Activated naive CD8-positive, alpha-beta T cell treated with anti-CD3 and anti-CD28 coated beads, Interleukin-2, amount 50 U/mL, for 24 hours (primary cell): ENCODE measurements at regions not wholly inside any gene's neighbourhood (a gene's known extent, or its start where the extent isn't known, plus 50 kb on each side); places are given as distances from the start of the nearest gene placed in this dataset.

ENCODE experiments used
- ATAC-seq: fragments of 150-1000 bp; cut with Tn5 transposase; one replicate; pipeline ENCODE4 v1.10.0; 2021
- DNase-seq: peaks from one replicate; pipeline ENCODE4 v3.0.0; 2021
- H3K27ac Mint-ChIP-seq: one replicate; pipeline ENCODE4 v1.8.0; 2021; ENCODE audit warnings: mild to moderate bottlenecking, mixed read lengths
- H3K27me3 Mint-ChIP-seq: one replicate; pipeline ENCODE4 v1.8.0; 2021; ENCODE audit warnings: mixed read lengths
- H3K36me3 Mint-ChIP-seq: one replicate; pipeline ENCODE4 v1.8.0; 2021; ENCODE audit warnings: low read depth, mixed read lengths
- H3K4me1 Mint-ChIP-seq: one replicate; pipeline ENCODE4 v1.8.0; 2021; ENCODE audit warnings: mixed read lengths
- H3K4me3 Mint-ChIP-seq: one replicate; pipeline ENCODE4 v1.8.0; 2021; ENCODE audit warnings: mild to moderate bottlenecking, moderate library complexity, mixed read lengths
- H3K9me3 Mint-ChIP-seq: one replicate; pipeline ENCODE4 v1.8.0; 2021; ENCODE audit warnings: mixed read lengths

DNA sequence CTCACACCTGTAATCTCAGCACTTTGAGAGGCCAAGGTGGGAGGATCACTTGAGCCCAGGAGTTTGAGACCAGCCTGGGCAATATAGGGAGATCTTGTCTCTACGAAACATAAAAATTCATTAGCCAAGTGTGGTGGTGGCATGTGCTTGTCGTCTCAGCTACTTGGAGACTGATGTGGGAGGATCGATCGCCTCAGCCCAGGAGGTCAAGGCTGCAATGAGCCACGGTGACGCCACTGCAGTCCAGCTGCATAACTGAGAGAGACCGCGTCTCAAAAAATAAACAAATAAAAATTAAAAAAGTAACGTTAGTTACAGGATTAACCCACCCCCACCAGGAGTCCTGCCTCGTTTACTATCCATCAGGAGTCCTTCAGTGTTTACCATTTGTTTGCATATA lies 345.1 kb downstream of the BTBD3 start:
- no peaks in the 10 kb centered on the region for H3K4me1 Mint-ChIP-seq

DNA sequence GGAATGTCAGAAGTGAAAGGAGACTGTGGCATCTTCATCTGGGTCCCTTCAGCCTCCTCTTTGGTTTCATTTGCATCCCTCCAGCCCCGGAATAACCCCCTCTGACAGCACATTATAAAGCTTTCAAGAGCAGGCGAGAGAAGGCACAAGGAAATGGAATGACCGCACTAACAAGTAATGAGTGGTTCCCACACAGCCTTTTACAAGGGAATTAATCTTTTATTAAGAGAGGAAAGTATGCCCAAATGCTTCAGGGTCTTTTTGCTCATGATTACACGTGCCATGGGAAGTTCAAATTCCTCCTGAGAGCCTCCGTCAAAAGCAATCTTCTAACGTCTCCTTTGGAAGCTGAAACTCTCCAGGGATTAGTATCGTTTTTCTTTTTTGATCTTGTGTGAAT lies 347.0 kb downstream of the BTBD3 start:
- no peaks in the 10 kb centered on the region for H3K9me3 Mint-ChIP-seq

More for the DNA sequence above, 345.1 kb downstream of the BTBD3 start:
- ATAC-seq (no peak), DNase-seq (no peak)
- no peak overlapping the region for H3K27ac Mint-ChIP-seq
- H3K9me3 Mint-ChIP-seq: no peaks in the 10 kb centered on the region
- H3K4me3 Mint-ChIP-seq: no peak overlapping the region
- H3K27me3 Mint-ChIP-seq: peaks cover 2% of the 10 kb centered on the region
- H3K36me3 Mint-ChIP-seq: no peaks in the 10 kb centered on the region

DNA sequence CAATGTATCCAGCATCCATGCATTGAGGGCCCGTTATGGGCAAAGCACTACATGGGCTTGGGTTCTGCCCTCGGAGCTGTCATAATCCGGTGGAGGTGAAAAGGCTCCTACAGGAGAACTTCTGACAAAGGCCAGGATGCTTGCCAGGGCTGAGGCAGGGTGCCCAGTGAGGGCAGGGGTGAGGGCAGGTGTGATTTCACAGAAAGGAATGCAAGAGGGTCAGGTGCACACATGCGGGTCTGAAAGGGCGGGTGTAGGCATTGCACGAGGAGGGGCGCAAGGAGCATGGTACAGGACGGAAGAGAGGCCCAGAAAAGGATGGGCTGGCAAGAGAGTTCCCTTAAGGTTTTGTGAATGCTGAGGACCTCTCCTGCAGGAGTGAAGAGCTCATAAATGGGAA lies 348.0 kb downstream of the BTBD3 start:
- H3K4me3 Mint-ChIP-seq: no peak overlapping the region
- DNase-seq: no peak
- H3K27ac Mint-ChIP-seq: no peak overlapping the region
- H3K9me3 Mint-ChIP-seq: no peaks in the 10 kb centered on the region
- H3K4me1 Mint-ChIP-seq: no peaks in the 10 kb centered on the region
- H3K27me3 Mint-ChIP-seq: peaks cover 2% of the 10 kb centered on the region
- no peak for ATAC-seq
- no peaks in the 10 kb centered on the region for H3K36me3 Mint-ChIP-seq

More for the DNA sequence above, 347.0 kb downstream of the BTBD3 start:
- H3K4me3 Mint-ChIP-seq: no peak overlapping the region
- ATAC-seq (no peak), DNase-seq (no peak)
- H3K27ac Mint-ChIP-seq: no peak overlapping the region
- H3K4me1 Mint-ChIP-seq: no peaks in the 10 kb centered on the region
- H3K36me3 Mint-ChIP-seq: no peaks in the 10 kb centered on the region
- H3K27me3 Mint-ChIP-seq: peaks cover 2% of the 10 kb centered on the region

DNA sequence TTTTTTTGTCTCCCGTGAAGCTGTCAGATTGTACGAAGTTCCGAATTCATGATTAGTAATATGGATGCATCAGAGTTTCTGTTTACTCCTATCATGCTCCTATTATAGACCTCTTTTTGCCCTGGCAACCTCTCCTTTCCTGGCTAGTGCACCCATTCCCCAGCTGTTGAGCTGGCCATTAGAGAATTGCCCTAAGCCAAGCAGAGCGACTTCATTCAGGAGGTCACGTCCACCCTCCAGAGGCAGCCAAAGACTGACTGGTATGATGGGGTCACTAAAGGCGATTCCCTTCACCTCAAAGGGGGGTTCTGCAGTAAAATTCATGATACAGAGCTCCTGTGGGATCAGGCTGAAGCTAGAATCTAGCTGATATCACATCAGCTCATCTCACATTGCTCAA lies 351.9 kb downstream of the BTBD3 start:
- ATAC-seq: no peak
- H3K27me3 Mint-ChIP-seq: no peaks in the 10 kb centered on the region

DNA sequence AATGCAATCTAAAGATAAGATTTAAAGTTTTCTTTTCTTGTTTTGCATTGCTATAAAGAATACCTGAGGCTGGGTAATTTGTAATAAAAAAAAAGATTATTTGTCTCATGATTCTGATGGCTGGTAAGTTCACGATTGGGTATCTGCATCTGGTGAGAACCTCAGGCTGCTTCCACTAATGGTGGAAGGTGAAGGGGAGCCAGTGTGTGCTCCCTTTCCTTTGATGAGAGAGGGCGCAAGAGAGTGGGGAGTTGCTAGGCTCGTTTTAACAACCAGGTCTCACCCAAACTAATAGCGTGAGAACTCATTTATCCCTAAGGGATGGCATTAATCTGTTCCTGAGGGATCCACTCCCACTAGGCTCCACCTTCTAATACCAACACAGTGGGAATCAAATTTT lies 353.2 kb downstream of the BTBD3 start:
- Mint-ChIP-seq H3K9me3 (no peaks in the 10 kb centered on the region), H3K36me3 (no peaks in the 10 kb centered on the region), H3K4me3 (no peak overlapping the region), H3K4me1 (no peaks in the 10 kb centered on the region), H3K27me3 (no peaks in the 10 kb centered on the region), H3K27ac (no peak overlapping the region)
- ATAC-seq (no peak), DNase-seq (no peak)

More for the DNA sequence above, 351.9 kb downstream of the BTBD3 start:
- no peaks in the 10 kb centered on the region for H3K36me3 Mint-ChIP-seq
- no peak overlapping the region for H3K27ac Mint-ChIP-seq
- no peaks in the 10 kb centered on the region for H3K9me3 Mint-ChIP-seq
- H3K4me3 Mint-ChIP-seq: no peak overlapping the region
- H3K4me1 Mint-ChIP-seq: no peaks in the 10 kb centered on the region
- no peak for DNase-seq

DNA sequence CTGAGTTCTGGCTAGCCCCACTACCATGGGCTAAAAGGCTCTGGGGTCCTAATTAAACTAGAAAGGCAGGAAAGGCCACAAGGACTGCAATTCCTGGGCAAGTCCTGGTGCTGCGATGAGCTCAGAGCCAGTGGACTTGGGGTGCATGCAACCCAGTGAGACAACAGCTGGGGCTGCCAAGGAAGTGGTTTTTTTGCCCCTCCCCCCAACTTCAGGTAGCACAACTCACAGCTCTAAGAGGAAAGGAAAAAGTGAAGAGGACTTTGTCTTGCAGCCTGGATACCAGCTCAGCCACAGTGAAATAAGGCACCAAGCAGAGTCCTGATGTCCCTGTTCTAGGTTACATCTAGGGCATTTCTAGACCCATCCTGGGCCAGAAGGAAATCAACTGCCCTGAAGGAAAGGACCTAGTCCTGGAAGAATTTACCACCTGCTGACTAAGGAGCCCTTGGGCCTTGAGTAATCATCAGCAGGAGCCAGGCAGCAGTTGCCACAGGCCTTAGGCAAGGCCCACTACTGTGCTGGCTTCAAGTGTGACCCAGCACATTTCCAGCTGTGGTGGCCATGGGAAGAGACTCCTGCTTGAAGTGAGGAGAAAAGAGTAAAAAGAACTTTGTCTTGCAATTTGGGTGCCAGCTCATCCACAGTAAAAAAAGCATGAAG lies 358.4 kb downstream of the BTBD3 start:
- no peak overlapping the region for H3K27ac Mint-ChIP-seq
- ATAC-seq: no peak
- H3K27me3 Mint-ChIP-seq: no peaks in the 10 kb centered on the region
- H3K4me1 Mint-ChIP-seq: no peaks in the 10 kb centered on the region
- no peaks in the 10 kb centered on the region for H3K9me3 Mint-ChIP-seq
- H3K36me3 Mint-ChIP-seq: no peaks in the 10 kb centered on the region
- DNase-seq: no peak
- H3K4me3 Mint-ChIP-seq: no peak overlapping the region

DNA sequence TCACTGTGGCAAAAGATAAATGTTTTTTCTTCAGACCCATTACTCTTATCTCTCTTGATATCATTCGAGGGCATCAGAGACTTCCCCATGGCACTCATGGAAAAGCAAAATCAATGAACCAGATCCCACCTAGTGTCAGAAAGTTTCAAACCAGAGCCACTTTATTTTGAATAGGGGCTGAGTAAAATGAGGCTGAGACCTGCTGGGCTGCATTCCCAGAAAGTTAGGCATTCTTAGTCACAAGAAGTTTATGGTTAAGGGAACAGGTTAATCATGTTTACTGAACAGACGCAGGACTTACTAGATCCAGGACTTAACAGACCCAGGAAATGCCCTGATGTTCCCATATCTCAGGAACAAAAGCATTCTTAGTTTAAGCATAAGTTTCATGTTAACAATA lies 369.9 kb downstream of the BTBD3 start:
- Mint-ChIP-seq H3K4me3 (no peak overlapping the region), H3K36me3 (no peaks in the 10 kb centered on the region), H3K4me1 (no peaks in the 10 kb centered on the region), H3K27me3 (no peaks in the 10 kb centered on the region), H3K27ac (no peak overlapping the region), H3K9me3 (peaks cover 15% of the 10 kb centered on the region)
- DNase-seq (no peak), ATAC-seq (no peak)

DNA sequence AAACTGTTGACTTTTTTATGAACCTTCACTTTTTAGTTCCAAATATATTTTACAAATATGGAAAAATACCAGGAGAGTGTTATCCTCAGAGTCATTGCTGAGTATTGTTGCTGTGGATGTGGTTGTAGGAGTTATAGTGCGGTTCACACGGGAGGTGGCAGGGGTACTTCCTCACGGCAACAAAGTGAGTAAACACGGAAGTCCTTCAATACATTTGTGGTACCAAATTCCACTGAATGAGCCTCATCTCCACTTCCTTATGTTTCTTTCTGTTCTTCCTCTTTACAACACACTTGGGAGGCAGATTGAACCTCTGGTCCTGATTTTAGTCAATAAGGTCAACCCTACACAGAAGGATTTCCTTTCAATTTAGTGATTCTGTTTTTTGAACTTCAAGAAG lies 371.8 kb downstream of the BTBD3 start:
- Mint-ChIP-seq H3K27me3 (no peaks in the 10 kb centered on the region), H3K9me3 (peaks cover 12% of the 10 kb centered on the region), H3K4me3 (no peak overlapping the region), H3K36me3 (no peaks in the 10 kb centered on the region), H3K27ac (no peak overlapping the region), H3K4me1 (no peaks in the 10 kb centered on the region)
- DNase-seq (no peak), ATAC-seq (no peak)

DNA sequence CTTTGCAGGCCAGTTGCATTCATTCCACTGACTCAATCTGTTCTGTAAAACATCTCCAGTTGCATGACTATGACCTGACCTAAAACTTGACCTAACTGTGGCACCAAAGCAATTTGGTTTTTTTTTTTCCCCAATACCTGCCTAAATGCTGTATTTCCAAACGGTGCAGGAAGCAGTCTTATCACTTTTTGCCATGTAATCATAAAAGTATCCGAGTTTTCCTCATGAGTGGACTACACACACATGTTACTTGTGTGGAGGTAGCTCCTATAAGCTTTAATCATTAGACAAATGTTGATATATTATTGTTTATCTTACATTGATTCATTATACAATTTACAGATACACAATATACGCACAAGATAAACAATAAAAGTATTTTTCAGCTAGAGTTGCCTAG lies 373.7 kb downstream of the BTBD3 start:
- Mint-ChIP-seq H3K9me3 (peaks cover 14% of the 10 kb centered on the region), H3K27me3 (no peaks in the 10 kb centered on the region), H3K27ac (no peak overlapping the region), H3K4me3 (no peak overlapping the region), H3K36me3 (no peaks in the 10 kb centered on the region), H3K4me1 (no peaks in the 10 kb centered on the region)
- ATAC-seq (no peak), DNase-seq (no peak)

DNA sequence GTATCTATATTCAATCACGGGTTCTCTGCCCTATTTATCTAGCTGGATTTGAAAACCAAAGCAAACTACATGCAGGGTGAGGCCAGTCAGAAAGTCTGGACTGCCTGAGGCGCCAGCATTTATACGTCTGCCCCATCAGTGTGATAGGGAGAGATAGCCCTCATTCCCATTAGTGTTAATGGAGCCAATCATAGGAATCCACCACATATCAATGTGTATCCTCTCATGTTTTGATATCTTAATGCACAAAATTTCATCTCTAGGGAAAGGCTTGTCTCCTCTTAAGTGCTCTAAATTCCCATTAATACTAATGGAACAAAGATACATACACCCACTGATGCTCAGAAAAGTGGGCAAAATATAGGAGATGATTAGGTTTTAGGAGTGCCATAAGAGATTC lies 376.2 kb downstream of the BTBD3 start:
- Mint-ChIP-seq H3K27ac (no peak overlapping the region), H3K36me3 (no peaks in the 10 kb centered on the region), H3K9me3 (peaks cover 35% of the 10 kb centered on the region), H3K4me3 (no peak overlapping the region), H3K27me3 (no peaks in the 10 kb centered on the region), H3K4me1 (no peaks in the 10 kb centered on the region)
- DNase-seq (no peak), ATAC-seq (no peak)

DNA sequence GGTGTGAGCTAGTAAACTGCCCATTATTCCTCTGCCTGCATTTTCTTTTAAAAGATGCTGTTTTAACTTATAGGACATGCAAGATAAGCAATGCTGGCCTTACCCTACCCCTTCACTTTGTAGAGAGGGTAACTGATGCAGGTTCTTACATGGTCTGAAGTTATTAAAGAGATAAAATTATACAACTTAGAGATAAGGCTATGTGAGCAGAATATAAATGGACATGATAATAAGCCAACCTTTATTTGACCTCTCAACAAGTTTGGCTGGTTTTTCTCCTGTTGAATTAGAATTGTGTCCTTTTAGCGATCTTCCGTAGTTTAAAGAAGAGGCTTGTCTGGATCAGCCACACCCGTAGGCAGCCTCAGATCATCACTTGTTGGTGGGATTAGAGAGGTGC lies 377.0 kb downstream of the BTBD3 start:
- ATAC-seq (no peak), DNase-seq (no peak)
- Mint-ChIP-seq H3K9me3 (peaks cover 37% of the 10 kb centered on the region), H3K27me3 (no peaks in the 10 kb centered on the region), H3K4me3 (no peak overlapping the region), H3K36me3 (no peaks in the 10 kb centered on the region), H3K27ac (no peak overlapping the region), H3K4me1 (no peaks in the 10 kb centered on the region)

DNA sequence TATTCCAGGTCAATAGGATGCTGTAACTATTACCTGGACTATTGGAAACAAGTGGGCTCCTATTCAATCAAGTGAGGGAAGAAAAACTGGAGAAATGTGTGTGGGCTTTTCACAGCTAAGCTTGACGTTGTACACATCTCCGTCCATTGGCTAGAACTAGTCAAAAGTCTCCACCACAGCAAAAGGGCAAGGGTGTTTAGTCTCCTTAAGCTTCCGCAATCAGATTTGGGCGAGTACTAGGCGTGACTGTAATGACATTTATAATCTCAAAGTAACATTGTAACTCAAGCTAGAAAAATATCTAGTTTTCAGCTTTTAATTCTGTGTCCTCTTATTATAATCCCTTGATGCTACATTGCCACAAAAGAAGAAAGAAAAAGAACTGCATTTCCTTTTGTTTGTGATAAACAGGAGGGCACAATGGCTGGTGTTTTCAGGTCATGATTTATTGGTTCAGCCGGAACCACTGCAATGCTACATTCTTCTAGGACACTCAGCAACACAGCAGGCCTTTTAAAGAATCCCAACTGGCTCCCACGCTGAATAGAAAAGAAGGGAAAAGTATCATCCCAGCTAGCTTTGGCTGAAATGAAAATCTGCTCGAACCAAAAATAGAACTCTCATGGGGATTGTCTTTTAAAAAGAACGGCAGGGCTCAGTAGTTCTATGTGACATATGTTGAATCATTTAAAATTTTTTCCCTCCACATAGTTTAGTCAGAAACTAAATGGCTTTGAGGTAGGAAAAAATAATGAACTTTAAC lies 387.7 kb downstream of the BTBD3 start:
- Mint-ChIP-seq H3K9me3 (peaks cover 21% of the 10 kb centered on the region), H3K4me1 (no peaks in the 10 kb centered on the region), H3K27ac (no peak overlapping the region), H3K36me3 (no peaks in the 10 kb centered on the region), H3K4me3 (no peak overlapping the region), H3K27me3 (no peaks in the 10 kb centered on the region)
- ATAC-seq: no peak
- no peak for DNase-seq

DNA sequence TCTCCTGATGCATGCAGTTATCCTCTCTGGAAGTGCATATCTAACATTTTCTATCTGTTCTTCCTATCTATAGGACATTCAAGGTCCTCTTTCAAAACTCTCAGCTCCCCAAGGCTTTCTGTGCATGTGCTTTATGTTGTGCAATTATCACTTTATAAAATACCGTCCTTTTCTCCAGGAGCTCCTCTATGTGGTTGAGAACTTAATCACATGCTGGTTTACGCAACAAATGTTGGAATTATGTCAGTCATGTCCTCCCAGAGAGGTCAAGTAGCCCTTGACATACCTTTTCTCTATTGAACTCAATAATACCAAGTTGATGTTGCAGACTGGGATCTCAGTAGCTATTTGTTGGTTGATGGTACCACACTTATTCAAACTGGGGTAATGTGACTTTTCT lies 388.4 kb downstream of the BTBD3 start:
- Mint-ChIP-seq H3K4me1 (no peaks in the 10 kb centered on the region), H3K9me3 (peaks cover 25% of the 10 kb centered on the region), H3K4me3 (no peak overlapping the region), H3K36me3 (no peaks in the 10 kb centered on the region), H3K27me3 (no peaks in the 10 kb centered on the region), H3K27ac (no peak overlapping the region)
- no peak for ATAC-seq
- DNase-seq: no peak

DNA sequence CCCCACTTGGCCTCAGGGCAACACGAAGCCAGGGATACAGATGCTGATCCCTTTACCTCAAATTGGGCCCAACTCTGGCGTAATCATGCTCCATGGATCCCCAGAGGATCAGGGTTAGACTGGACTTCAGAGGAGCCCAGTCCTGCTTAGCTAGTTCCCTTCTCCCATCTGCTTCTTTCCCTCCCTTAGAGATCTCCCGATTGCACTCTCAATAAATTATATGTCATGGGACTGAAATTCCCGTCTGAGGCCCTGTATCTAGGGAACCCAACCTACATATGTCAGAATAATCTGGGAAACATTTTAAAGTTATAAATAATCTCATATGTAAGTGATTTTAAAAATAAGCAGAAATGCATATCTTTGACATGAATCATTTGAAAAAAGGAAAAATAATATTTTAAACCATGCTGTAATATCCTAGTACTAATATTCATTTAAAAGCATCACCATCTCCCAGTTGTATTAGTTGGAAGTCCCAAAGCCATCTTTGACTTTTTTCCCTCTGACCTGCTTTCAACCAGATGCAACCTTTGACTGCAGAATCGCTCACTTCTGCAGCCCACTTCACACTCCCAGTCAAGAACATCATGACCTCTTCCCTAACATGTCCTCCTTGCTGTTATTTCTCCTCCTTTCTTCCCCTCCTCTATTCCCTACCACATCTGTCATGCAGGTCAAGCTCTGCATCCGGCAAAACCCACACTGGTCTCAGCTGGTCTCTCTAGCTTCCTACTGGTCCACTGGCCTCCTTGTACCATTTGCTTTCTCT lies 393.6 kb downstream of the BTBD3 start:
- DNase-seq: no peak
- Mint-ChIP-seq H3K9me3 (peaks cover 21% of the 10 kb centered on the region), H3K36me3 (no peaks in the 10 kb centered on the region), H3K27ac (no peak overlapping the region), H3K4me1 (no peaks in the 10 kb centered on the region), H3K27me3 (no peaks in the 10 kb centered on the region), H3K4me3 (no peak overlapping the region)
- ATAC-seq: no peak

DNA sequence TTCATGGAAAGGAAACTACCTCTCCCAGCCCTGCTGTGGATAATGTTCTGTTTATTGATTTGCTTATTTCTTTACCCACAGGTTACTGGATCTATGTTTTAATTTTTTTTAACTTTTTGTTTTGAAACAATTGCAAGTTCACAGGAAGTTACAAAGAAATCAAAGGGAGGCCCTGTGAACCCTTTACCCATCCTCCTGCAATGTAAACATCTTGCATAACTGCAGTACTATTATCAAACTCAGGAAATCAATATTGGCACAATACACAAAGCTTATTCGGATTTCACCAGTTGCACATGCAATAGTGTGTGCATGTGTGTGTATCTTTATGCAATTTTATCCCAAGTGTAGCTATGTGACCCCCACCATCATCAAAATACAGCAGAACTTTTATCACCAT lies 398.0 kb downstream of the BTBD3 start:
- no peak overlapping the region for H3K27ac Mint-ChIP-seq
- H3K9me3 Mint-ChIP-seq: peaks cover 2% of the 10 kb centered on the region
- H3K27me3 Mint-ChIP-seq: no peaks in the 10 kb centered on the region
- DNase-seq (no peak), ATAC-seq (no peak)
- H3K4me3 Mint-ChIP-seq: no peak overlapping the region
- no peaks in the 10 kb centered on the region for H3K36me3 Mint-ChIP-seq
- no peaks in the 10 kb centered on the region for H3K4me1 Mint-ChIP-seq
